ENCODE measurements at regions not wholly inside any gene's neighbourhood (a gene's known extent, or its start where the extent isn't known, plus 50 kb on each side); places are given as distances from the start of the nearest gene placed in this dataset.

DNA sequence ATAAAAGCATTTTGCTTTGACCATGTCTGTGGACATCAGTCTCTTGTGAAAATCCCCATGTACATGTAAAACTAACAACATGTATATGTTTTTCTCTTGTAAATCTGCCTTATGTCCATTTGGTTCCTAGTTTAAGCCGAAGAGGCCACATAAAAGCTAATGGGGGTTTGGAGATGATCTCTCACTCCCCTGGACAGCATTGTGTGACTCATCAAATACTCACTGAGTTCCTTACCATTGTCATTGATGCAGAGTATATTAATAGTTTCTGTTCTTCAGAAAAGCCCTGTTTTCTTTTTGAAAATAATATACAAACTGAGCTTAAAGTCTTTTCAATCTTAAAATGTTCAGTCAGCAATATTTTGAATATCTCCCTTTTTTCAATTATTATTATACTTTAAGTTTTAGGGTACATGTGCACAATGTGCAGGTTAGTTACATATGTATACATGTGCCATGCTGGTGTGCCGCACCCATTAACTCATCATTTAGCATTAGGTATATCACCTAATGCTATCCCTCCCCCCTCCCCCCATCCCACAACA lies 536.7 kb upstream of the HTR2A start:
- DNase-seq (ENCODE audit: low spot score), result no peak

DNA sequence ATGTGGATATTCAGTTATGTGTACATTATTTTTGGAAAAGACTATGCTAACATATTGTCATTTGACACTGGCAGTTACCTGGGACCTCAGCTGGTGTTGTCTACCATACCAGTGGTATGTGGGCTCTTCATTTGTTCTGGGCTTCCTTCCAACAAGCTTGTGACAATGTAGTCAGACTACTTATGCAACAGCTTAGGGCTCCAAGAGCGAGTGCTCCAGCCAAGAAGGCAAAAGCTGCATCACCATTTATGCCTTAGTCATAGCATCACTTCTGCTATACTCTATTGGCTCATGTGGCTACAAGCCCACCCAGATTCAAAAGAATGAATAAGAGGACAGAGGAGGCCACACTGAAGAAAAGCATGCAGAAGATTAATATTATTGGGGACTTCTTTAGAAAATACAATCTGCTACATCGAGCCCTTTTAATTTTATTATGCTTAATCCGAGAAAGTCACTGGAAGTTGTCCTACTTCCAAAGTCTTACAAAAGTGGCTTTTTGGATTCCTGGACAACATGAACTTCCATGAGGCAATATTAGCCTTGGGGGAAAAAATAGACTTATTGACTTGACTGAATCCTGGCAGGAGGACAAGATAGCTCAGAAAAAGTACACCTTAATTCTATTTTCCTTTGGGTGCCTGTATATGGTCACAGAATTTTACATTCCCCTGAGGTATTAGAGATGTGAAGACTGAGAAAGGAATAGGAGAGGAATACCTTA lies 529.4 kb upstream of the HTR2A start:
- no peak for DNase-seq (ENCODE audit: low spot score)

DNA sequence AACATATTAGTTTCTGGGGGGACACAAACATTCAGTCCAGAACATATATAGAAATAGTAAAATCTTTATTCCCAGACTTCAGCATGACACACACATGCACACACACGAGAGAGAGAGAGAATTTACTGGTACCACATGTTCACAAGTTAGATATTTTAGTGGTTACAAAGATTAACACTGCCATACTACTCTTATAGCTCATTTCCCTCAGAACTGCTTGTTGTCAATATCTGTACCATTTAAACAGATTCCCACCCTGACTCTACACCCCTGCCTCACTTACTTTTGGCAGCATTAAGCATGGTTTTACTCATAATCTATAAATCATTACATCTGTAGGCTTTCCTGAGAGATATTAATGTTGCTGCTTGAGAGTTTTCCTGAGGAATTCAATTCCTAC lies 524.7 kb upstream of the HTR2A start:
- DNase-seq (ENCODE audit: low spot score), result no peak

DNA sequence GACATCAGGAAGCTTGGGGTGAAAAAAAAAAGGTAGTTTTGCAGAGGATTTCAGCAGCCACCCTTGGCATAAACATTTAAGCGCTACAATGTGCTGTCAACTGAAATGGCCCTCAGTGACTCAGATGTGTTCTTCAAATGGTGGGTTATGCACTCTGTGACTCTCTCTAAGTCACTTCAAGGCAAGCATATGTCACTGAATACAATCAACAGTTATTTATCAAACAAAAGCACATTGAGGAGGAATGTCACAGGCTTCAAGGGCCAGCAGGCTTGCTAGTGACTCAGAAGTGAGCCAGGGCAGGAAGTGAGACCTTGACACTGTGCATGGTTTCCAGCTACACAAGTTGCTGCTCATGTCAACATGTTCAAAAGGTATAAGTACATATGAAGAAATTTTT lies 523.7 kb upstream of the HTR2A start:
- DNase-seq (ENCODE audit: low spot score), result no peak

DNA sequence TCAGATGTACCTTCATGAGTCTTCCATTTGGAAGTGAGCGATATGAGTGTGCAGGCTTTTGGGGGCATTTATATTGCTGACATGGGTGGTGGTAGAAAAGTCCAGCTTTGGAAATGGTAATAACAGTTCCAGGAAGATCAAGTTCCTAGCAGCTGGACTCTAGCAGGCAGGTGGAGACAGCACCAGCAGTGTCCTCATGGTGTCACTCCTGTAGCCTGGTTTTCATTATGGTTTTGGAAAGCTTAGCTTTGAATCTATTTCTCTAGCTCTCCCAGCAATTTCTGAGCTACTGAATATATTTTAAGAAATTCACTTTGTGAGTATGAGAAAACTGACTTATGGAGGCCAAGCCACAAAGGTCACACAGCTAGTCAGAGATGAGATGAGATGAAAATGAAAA lies 523.2 kb upstream of the HTR2A start:
- no peak for DNase-seq (ENCODE audit: low spot score)

DNA sequence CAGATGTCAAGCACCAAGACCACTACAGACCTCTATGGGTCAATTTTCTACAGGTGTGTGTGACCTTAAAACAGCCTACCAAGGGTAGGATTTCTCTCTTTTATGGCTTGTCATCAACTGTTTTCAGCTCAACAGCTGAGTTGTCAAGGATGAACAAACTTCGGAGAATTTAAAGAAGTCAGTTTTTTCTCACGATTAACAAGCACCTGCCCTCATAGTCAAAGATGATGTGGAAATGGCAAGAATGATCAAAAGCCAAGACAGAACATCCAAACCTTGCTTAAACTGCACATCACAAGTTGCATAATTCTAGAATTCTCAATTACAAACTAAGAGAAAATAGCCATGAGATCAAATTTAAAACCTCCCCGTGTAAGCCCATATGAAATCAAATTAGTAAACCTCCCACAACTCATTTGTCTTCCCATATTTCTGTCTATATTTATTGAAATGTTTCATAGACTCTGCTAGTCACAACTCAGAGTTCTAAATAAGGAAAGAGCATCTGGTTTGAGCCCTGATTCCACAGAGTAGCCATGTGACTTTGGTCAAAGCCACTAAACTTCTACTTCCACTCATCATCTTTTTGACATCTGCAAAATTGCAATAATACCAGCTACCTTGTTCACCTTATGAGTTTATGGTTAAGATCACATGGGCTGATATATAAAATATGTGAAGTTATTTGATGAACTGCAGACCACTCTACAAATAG lies 521.5 kb upstream of the HTR2A start:
- no peak for DNase-seq (ENCODE audit: low spot score)

DNA sequence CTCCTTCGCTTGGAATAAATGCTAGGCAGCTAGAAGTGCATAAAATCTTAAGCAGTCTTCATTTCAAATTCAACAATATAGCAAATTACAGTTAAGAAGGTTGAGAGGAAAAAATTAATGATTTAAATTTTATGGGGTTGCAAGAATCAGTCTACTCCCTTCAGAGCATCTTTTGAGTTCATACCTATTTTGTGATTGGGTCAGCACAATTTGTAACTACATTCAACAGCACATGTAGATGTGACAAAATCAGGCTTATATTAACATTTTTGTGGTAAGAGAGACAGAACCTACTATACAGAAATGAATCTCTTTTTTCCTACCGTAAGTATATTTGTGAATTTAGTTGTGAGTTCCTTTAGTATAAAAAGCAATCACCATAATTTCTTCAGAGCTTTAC lies 520.6 kb upstream of the HTR2A start:
- DNase-seq (ENCODE audit: low spot score), result no peak

DNA sequence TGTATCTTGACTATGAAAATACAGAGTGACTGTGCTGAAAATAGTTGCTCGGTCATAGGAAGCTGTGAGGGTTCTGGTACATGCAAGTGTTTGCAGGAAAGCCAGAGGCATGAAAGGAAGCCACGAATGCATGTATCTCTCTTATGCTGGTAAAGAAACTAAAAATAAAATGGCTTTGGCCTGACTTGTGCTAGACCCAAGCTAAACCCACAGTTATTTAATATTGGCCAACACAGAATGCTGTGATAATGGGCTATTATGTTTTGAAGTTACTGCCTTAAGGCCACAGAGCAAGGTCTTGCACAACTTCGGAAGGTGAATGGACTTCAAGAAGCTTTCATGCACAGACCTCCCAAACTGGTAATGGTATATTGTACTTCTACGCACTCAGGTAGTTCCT lies 518.2 kb upstream of the HTR2A start:
- no peak for DNase-seq (ENCODE audit: low spot score)

DNA sequence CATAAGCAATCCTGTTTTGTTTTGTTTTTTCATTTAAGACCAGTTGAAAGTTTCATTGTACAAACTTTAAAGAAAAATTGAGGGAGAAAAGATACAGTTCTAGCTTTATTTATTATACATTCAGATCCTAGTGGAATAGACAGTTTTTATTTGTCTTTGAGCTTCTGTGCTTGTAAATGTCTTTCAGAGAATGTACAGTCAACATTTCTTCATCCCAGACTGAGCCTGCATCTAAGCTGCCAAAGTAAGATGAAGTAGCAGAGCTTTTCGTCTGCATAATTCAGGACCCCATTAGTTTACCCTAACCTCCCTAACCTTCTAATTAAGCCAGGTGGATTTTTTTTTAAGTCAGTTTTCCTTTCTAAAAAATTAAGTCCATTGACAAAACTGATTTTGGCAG lies 516.7 kb upstream of the HTR2A start:
- no peak for DNase-seq (ENCODE audit: low spot score)

DNA sequence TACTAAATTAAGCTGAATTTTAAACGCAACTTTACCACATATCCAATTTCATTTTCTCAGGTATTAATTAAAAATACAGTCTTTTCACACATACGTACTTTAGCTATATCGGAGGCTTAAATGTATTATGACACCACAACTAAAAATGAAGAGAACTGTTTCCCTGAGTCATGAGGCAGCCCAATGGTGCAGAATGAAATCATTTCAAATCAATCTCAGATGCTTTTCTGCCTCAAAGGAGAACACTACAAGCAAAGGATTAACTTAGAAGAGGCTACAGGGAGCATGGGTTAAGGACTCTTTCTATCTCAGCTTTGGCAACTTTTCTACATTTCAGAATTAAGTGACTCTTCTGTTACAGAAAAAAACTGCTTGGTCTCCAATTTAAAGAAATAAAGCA lies 516.3 kb upstream of the HTR2A start:
- DNase-seq (ENCODE audit: low spot score), result no peak

DNA sequence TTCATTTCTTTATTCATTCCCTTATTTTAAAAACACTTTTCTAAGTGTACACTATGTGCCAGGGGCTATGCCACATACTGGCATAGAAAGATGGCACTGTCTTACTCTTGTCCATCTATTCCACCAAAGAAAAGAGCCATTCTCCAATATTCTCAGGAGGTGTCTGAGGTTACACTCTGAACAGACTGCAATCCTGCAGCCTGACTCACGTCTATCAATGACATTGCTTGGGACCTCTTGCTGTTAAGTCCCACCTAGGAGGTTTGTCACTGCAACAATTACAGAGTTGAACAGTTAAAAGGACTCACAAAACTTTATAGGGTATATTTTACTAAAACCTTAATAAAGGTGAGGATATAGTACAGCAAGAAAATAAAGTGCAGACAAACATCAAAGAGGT lies 512.9 kb upstream of the HTR2A start:
- DNase-seq (ENCODE audit: low spot score), result no peak

DNA sequence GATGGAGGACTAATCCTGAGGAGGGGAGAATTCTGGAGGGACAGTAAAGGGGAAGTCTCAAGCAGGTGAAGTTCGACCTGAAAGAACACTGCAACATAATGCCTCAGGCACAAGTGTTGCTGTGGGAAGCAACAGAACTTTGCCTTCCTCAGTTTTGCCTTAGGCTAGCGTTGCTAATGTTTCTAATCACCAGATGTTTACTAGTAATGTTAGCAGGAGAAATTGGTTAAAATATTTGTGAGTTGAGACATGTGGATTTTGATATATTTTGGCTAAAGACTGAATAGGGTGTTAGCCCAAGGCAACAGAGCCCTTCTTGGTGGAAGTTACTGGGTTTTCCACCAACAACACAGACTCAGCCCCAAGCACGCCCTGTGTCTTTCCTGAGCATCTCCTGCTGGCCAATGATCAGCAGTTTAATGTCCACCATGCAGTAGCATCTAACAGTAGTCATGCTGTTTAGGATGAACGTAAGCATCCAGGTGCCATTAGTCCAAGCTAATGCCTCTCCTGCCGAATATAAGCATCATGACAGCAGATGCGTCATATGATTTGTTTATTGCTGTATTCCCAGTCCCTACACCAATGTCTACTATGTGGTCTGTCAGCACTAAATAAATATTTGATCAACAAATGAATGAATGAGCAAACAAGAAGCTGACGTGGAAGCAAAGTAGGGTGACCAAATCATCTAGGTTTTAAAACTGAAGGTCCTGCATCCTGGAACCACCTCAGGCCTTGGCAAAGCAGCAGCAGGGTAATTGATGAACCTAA lies 511.9 kb upstream of the HTR2A start:
- no peak for DNase-seq (ENCODE audit: low spot score)

DNA sequence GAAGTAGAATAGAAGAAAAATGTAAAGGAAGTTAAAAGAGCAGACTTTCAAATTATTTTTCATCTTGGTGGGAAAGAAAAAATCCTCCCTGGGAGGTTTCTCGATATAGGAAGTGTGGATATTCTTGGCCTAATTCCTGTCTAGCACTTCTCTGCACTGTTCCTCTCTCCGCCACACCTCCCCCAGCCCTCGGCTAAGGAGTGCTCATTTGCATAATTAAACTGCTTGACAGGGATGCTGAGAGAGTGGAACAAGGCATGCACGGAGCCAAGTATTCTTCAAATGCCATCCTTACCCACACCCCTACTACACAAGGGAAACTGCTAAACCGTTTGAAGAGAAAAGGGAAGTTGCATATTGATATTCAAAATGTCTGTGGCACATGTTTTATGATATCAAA lies 511.0 kb upstream of the HTR2A start:
- DNase-seq (ENCODE audit: low spot score), result no peak

DNA sequence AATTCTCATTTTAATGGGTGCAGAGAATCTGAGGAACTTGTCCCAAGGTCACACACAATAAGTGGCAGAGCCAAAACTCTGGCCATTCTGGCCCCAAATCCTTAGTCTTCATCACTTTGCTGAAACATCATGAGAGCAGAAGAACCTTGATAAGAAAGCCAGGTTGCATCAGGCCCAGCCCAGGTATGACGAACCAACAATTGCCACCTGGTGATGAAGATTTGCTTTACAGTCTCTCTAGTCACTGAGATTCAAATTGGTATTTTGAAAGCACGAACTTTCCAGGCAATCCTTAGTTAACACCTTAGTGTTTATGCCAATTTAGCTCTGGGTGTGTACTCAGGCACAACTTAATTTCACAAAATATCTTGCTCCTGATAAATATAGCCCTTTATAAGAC lies 502.7 kb upstream of the HTR2A start:
- no peak for DNase-seq (ENCODE audit: low spot score)

DNA sequence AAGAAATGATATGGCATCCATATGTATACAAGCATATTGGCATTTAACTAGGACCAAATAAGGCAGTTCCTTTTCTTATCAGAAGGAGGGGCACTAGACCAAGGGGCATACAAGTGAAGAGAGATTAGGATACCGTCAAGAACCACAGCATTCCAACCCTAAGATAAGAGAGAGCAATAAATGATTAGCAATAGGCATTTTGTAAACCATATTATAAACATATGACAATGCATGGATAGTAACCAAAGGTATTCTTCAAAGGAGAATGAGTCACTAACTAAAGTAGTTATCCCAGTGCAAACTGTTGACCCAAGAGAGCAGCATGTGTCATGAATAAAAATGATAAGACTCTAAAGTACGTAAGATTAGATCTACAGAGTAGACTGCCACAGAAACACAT lies 500.9 kb upstream of the HTR2A start:
- DNase-seq (ENCODE audit: low spot score), result no peak

DNA sequence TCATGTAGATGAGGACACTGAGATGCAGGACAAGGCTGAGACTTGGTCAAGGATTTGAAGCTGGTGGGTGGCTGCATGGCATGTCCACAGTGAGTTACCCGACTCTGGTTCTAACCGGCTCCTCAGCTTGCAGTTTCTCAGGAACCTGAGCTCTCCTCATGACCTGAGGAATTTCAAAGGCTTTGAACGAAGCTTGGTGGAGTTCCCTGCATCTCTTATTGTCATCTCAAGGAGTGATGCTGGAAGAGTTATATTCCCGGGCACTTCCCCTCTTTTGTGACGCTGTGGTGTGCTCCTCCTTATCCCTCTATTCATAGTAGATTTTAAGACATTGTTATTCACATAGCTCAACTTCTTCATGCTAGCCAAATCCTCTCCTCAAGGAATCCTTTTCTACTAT lies 500.1 kb upstream of the HTR2A start:
- DNase-seq (ENCODE audit: low spot score), result no peak

DNA sequence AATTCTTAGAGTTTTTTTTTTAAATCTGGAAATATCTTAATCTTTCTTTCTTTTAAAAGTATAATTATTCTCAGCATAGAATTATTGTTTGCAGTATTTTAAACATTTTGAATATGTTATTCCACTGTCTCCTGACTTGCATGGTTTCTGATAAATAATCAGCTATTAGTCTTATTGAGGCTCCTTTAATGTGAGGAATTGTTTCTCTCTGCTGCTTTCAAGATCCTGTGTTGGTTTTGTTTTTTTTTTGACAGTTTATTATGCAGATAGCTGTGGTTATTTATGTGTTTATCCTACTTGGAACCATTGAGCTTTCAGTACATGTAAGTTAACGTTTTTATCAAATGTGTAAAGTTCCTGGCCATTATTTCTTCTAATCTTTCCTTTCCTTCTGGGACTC lies 477.9 kb upstream of the HTR2A start:
- no peak for DNase-seq (ENCODE audit: low spot score)

DNA sequence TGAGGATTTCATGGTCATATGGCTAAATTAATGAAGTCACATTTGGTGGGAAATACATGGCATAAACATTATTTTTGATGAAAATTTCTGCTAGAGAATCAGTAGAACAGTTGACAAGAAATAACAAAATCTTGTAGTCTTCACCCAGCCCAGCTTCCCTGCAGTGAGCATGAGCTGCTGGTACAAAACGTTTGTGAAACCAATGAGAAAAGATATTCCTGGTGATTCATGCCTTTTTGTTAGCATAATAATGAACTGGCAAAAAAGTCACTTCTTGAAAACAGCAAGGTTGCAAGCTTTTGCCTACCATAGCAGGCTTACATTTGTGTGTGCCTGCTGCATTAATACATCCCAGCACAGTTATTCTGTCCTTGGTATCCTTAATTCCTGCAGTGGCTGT lies 475.9 kb upstream of the HTR2A start:
- no peak for DNase-seq (ENCODE audit: low spot score)

DNA sequence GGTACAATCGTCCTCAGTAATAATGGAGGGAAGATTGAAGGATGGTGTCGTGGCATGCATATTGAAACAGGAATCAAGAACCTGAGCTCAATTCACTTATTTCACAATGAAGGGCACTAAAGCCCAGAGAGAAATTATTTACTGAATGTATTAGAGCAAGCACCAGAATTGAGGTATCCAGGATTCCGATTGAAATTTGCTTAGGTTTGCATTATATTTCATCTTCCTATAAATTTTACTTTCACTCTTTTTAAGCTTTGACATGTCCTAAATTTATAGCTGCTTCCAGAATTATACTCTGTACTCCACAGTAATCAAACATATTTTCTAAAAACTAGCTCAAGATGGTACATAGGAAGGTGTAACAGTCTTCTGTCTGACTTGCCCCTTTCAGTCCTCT lies 454.9 kb upstream of the HTR2A start:
- DNase-seq (ENCODE audit: low spot score), result no peak

DNA sequence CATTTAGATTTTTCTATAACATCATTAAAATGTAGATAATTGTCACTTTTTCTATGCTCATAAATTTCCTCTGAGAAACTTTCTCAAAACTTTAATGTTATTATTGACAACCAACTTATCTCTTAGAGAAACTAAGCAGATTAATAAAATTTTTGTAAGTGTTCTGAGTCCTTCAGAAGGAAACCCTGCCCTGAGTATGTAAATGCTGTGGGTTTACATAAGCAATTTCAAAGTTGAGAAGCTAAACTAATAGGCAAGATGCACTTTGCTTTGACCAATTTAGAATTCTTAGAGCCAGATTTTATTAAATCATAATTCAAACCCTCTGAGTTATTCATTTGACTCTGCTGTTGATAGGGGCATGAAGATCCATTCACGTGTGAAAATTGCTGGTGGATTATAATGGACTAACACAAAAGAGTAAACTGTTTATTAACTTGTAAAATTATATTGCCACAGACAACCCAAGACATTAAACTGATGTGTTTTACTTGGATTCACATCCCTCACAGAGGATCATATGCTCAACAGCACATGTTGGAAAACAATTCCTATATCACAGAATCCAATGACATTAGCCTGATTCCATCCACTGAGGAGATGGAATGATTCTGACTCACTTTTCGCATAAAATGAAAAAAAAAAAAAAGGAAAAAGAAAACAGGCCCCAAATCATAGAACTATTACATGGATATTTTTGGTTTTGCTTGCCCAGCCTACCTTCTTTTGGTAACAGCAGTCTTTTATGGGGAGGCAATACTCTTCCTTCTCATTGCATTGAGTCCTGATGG lies 453.7 kb upstream of the HTR2A start:
- DNase-seq (ENCODE audit: low spot score), result no peak

DNA sequence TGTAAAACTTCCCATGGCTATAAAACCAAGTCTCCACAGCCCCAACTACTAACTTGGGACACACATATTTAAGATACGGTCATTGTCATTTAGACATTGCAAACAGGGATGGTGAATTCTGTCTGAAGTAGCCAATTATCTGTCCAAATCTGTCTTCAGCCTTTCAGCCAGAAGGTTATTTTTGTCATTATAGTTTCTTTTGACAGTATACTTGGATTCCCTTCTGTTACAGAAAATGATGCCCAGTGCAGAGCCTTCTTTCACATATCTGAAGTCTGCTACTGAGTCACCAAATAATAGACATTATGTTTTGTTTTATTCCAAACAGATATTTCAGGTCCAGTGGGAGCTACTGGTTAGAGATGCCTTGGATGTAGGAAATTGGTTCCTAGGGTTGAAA lies 452.4 kb upstream of the HTR2A start:
- DNase-seq (ENCODE audit: low spot score), result no peak
